ENCODE measurements at regions not wholly inside any gene's neighbourhood (a gene's known extent, or its start where the extent isn't known, plus 50 kb on each side); places are given as distances from the start of the nearest gene placed in this dataset.

GRCh38 chr2:184040230-184040629, 558.1 kb upstream of the ZNF804A start:
- TF ChIP-seq, protein P1, sequence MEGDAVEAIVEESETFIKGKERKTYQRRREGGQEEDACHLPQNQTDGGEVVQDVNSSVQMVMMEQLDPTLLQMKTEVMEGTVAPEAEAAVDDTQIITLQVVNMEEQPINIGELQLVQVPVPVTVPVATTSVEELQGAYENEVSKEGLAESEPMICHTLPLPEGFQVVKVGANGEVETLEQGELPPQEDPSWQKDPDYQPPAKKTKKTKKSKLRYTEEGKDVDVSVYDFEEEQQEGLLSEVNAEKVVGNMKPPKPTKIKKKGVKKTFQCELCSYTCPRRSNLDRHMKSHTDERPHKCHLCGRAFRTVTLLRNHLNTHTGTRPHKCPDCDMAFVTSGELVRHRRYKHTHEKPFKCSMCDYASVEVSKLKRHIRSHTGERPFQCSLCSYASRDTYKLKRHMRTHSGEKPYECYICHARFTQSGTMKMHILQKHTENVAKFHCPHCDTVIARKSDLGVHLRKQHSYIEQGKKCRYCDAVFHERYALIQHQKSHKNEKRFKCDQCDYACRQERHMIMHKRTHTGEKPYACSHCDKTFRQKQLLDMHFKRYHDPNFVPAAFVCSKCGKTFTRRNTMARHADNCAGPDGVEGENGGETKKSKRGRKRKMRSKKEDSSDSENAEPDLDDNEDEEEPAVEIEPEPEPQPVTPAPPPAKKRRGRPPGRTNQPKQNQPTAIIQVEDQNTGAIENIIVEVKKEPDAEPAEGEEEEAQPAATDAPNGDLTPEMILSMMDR (IDR thresholded peaks at IDR 0.05): no peak
- TF ChIP-seq POLR2A (IDR thresholded peaks at IDR 0.05): no peak

Data from thyroid gland (tissue), 4 donors.